ENCODE measurements at regions not wholly inside any gene's neighbourhood (a gene's known extent, or its start where the extent isn't known, plus 50 kb on each side); places are given as distances from the start of the nearest gene placed in this dataset.

GRCh38 chr7:86970986-86971385 lies 88.5 kb downstream of the ELAPOR2 start:
- TF ChIP-seq EZH2phosphoT487 (IDR thresholded peaks at IDR 0.05; ENCODE audit: insufficient read depth, low read depth) (no peak), EZH2 (IDR thresholded peaks at IDR 0.05; ENCODE audit: insufficient read depth, poor library complexity, severe bottlenecking) (no peak)
